Progenitor cell of endocrine pancreas (in vitro differentiated cells): ENCODE measurements at regions not wholly inside any gene's neighbourhood (a gene's known extent, or its start where the extent isn't known, plus 50 kb on each side); places are given as distances from the start of the nearest gene placed in this dataset.
"Not testable (repeated sequence)": the region's sequence is repeated elsewhere in the genome, so short reads cannot be mapped to it uniquely, and the experiment has no call there.

ENCODE experiments used
- DNase-seq: peaks from one replicate; pipeline ENCODE4 v3.0.0; 2021; ENCODE audit warnings: low spot score; ENCODE audit not compliant: unreplicated experiment
- H3K27ac Mint-ChIP-seq: 2 replicates; pipeline ENCODE4 v1.8.0; 2021; ENCODE audit warnings: mild to moderate bottlenecking, moderate library complexity, mixed read lengths
- H3K27me3 Mint-ChIP-seq: 2 replicates; pipeline ENCODE4 v1.8.0; 2021; ENCODE audit warnings: mixed read lengths
- H3K36me3 Mint-ChIP-seq: 2 replicates; pipeline ENCODE4 v1.8.0; 2022; ENCODE audit warnings: mixed read lengths; ENCODE audit not compliant: insufficient read depth
- H3K4me1 Mint-ChIP-seq: 2 replicates; pipeline ENCODE4 v1.8.0; 2021; ENCODE audit warnings: low read depth, mixed read lengths
- H3K4me3 Mint-ChIP-seq: 2 replicates; pipeline ENCODE4 v1.8.0; 2021; ENCODE audit warnings: low read depth, mild to moderate bottlenecking, moderate library complexity, mixed read lengths
- H3K9me3 Mint-ChIP-seq: 2 replicates; pipeline ENCODE4 v1.8.0; 2021; ENCODE audit warnings: low read depth, mixed read lengths
- TF ChIP-seq, protein P1 (sequence below): fragments of 200-600 bp; sonication (generic); IDR thresholded peaks from one replicate; pipeline ENCODE4 v1.5.0; 2021; ENCODE audit warnings: antibody characterized with exemption, mild to moderate bottlenecking; ENCODE audit not compliant: unreplicated experiment

DNA sequence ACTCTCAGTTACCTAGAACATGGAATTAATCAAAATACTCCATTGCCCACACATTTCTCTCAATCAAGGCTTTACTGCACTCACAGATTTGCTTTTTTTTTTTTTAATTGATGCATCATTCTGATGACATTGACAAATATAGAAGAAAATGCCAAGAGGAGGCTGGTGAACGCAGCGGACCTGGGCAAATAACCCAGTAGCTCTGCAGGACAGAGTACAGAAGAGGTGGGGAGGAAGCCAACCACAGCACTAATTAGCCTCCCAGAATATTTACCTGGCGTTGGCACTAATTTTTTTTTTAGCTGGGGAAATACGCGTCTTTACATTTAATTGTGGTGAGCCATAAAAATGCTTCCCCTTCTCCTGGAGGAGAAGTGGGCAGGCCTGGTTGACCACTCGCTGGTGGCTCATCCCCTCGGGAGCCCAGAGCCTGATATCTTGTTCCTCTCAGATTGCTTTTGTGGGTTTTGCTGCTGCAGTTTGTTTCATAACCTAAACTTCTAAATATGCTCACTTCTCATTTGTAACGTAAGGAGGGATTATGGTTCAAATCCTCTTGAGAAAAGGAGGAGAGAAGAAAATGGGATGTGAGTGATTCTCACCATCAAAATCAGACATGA, 165.8 kb upstream of the EPB41L3 start:
- DNase-seq = no peak
- Mint-ChIP-seq H3K27ac (no peak overlapping the region), H3K27me3 (peaks cover 2% of the 10 kb centered on the region), H3K36me3 (no peaks in the 10 kb centered on the region), H3K4me1 (no peaks in the 10 kb centered on the region), H3K4me3 (no peak overlapping the region), H3K9me3 (no peaks in the 10 kb centered on the region)
- TF ChIP-seq, protein P1, sequence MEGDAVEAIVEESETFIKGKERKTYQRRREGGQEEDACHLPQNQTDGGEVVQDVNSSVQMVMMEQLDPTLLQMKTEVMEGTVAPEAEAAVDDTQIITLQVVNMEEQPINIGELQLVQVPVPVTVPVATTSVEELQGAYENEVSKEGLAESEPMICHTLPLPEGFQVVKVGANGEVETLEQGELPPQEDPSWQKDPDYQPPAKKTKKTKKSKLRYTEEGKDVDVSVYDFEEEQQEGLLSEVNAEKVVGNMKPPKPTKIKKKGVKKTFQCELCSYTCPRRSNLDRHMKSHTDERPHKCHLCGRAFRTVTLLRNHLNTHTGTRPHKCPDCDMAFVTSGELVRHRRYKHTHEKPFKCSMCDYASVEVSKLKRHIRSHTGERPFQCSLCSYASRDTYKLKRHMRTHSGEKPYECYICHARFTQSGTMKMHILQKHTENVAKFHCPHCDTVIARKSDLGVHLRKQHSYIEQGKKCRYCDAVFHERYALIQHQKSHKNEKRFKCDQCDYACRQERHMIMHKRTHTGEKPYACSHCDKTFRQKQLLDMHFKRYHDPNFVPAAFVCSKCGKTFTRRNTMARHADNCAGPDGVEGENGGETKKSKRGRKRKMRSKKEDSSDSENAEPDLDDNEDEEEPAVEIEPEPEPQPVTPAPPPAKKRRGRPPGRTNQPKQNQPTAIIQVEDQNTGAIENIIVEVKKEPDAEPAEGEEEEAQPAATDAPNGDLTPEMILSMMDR = no peak

DNA sequence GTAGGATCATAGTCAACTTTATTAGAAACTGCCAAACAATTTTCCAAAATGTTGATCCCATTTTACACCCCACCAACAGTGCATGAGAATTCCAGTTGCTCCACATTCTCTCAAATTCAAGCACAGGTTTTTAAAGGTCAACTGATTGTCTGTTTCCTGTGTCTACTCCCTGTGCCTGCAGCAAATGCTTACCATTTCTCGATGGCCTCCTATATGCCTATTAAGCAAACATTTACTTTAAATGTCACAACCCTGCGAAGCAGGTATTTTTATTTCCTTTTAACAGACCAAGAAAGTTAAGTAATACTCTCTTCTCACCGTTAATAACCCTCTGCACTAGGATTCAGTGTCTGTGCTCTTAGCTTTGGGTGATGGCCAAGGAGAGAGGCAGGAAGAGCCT, 163.8 kb upstream of the EPB41L3 start:
- Mint-ChIP-seq H3K4me3 (no peak overlapping the region), H3K36me3 (no peaks in the 10 kb centered on the region), H3K9me3 (no peaks in the 10 kb centered on the region), H3K27me3 (no peaks in the 10 kb centered on the region), H3K4me1 (no peaks in the 10 kb centered on the region), H3K27ac (no peak overlapping the region)
- no peak for DNase-seq
- TF ChIP-seq, protein P1 = no peak

DNA sequence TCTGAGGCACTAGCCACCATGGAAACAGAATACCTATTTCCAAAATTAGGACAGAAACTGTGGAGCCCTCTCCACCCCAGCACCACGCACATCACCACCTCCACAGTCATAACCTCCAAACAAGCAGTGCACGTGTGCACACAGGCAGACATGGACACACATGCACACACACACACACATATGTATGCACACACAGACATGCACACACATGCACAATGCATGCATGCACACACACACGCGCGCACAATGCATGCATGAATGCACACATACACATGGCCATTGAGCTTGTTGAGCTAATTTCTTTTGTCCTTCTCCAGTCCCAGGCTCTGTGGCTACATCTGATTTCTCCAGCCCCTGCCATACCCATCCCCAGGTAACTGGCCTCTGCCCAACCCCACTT, 161.6 kb upstream of the EPB41L3 start:
- no peaks in the 10 kb centered on the region for H3K36me3 Mint-ChIP-seq
- no peaks in the 10 kb centered on the region for H3K9me3 Mint-ChIP-seq
- no peaks in the 10 kb centered on the region for H3K4me1 Mint-ChIP-seq
- H3K4me3 Mint-ChIP-seq = no peak overlapping the region
- no peak for DNase-seq
- TF ChIP-seq, protein P1 = no peak
- H3K27ac Mint-ChIP-seq = no peak overlapping the region
- no peaks in the 10 kb centered on the region for H3K27me3 Mint-ChIP-seq

DNA sequence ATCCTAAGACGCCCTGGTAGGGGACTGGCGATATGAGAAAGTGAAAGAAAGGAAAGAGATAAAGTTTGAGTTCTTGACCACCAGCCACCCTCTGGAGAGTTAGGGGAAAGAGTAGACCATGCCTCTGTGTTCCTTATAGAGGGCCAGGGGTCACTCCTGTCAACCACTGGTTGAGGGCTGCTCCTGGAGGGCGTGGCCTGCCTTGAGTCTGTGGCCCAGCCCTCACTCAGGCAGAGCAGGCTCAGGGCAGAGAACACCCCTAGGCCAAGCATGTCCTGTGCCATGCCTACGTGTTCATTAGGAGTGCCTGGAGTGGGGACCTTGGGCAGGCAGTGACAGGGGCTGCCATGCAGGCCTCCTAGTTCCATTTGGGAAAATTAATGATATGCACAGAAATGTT, 161.1 kb upstream of the EPB41L3 start:
- Mint-ChIP-seq H3K9me3 (no peaks in the 10 kb centered on the region), H3K27me3 (no peaks in the 10 kb centered on the region), H3K27ac (no peak overlapping the region), H3K4me3 (no peak overlapping the region), H3K4me1 (peaks cover 1% of the 10 kb centered on the region), H3K36me3 (no peaks in the 10 kb centered on the region)
- DNase-seq = no peak
- TF ChIP-seq, protein P1 = no peak

DNA sequence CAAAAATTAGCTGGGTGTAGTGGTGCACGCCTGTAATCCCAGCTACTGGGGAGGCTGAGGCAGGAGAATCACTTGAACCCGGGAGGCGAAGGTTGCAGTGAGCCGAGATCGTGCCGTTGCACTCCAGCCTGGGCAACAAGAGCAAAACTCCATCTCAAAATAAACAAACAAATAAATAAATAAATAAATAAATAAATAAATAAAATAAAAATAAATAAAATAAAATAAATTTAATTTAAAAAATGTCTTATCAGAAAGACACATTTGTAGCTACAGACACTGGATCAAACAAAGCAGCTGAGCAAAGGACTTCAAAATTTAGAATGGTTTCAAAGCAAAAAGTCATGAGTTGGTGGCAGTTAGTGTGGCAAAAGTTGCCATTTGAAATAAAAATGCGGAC, 158.2 kb upstream of the EPB41L3 start:
- not testable (repeated sequence) for H3K9me3 Mint-ChIP-seq, H3K36me3 Mint-ChIP-seq, H3K27ac Mint-ChIP-seq, DNase-seq, H3K4me1 Mint-ChIP-seq, H3K27me3 Mint-ChIP-seq, H3K4me3 Mint-ChIP-seq

DNA sequence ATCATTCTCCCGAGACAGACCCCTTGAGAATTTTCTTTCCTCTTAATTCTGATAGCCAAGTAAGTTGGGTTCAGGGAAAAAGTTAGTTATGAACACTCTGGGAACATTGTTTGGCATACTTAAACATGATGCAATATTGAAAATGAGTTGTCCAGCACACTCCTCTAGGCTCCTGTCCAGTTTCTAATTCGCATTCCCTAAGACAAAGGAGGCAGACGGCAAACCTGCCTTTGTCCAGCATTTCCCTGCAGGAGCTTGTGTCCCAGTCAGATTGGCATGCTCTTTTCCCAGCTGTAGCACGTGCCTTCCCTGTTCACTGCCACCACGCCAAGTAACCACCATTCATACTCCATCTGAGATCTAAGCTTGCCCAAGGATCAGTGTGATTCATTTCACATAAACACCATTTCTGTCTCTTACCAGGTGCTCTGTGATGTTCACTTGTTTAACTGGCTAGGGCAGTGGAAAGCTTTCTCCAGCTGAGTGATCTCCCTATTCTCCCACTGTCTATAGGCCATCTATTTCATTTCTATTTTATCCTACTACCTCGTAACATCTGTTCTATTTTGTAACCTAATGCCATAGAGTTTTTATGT, 150.0 kb upstream of the EPB41L3 start:
- Mint-ChIP-seq H3K9me3 (peaks cover 4% of the 10 kb centered on the region), H3K27ac (no peak overlapping the region), H3K4me3 (no peak overlapping the region), H3K4me1 (no peaks in the 10 kb centered on the region), H3K27me3 (peaks cover 6% of the 10 kb centered on the region), H3K36me3 (peaks cover 1% of the 10 kb centered on the region)
- TF ChIP-seq, protein P1 = no peak
- DNase-seq = no peak
